OCI-LY3 (cell line): ENCODE measurements at regions not wholly inside any gene's neighbourhood (a gene's known extent, or its start where the extent isn't known, plus 50 kb on each side); places are given as distances from the start of the nearest gene placed in this dataset.

ENCODE experiments used
- H2AFZ ChIP-seq: fragments of 200-600, 300-600 bp; shearing (Covaris generic); 2 replicates; pipeline ENCODE4 v1.6.0; 2014; ENCODE audit warnings: antibody characterized with exemption, low read depth, low read length
- H3K27ac ChIP-seq: fragments of 200-600, 300-600 bp; sonication (generic); 2 replicates; pipeline ENCODE4 v1.5.1; 2014; ENCODE audit warnings: mild to moderate bottlenecking, low read length, moderate library complexity, mixed read lengths
- H3K27me3 ChIP-seq: fragments of 200-600, 300-600 bp; sonication (generic); 2 replicates; pipeline ENCODE4 v1.6.1; 2014; ENCODE audit warnings: low read depth, low read length, mixed read lengths
- H3K36me3 ChIP-seq: fragments of 200-600, 300-600 bp; sonication (generic); replicated peaks from 2 replicates; pipeline ENCODE3; 2014; ENCODE audit warnings: low read depth, low read length, mixed read lengths
- H3K4me1 ChIP-seq: fragments of 300-600, 200-600 bp; sonication (generic); 2 replicates; pipeline ENCODE4 v1.6.1; 2014; ENCODE audit warnings: low read length, mixed read lengths
- H3K4me2 ChIP-seq: fragments of 200-600, 300-600 bp; sonication (generic); 2 replicates; pipeline ENCODE4 v1.6.1; 2014; ENCODE audit warnings: low read length, mixed read lengths
- H3K4me3 ChIP-seq: fragments of 300-600, 200-600 bp; sonication (generic); 2 replicates; pipeline ENCODE4 v1.5.1; 2014; ENCODE audit warnings: antibody characterized with exemption, mild to moderate bottlenecking, low read length, moderate library complexity
- H3K79me2 ChIP-seq: fragments of 300-600, 200-600 bp; shearing (Covaris generic); 2 replicates; pipeline ENCODE4 v1.6.1; 2014; ENCODE audit warnings: mild to moderate bottlenecking, low read length, mixed read lengths
- H3K9ac ChIP-seq: fragments of 300-600, 200-600 bp; shearing (Covaris generic); 2 replicates; pipeline ENCODE4 v1.6.0; 2014; ENCODE audit warnings: mild to moderate bottlenecking, low read length, moderate library complexity
- H3K9me3 ChIP-seq: fragments of 200-600, 300-600 bp; shearing (Covaris generic); 2 replicates; pipeline ENCODE4 v1.6.1; 2014; ENCODE audit warnings: low read length, mixed read lengths; ENCODE audit not compliant: insufficient read depth
- H4K20me1 ChIP-seq: fragments of 200-600, 300-600 bp; sonication (generic); 2 replicates; pipeline ENCODE4 v1.6.1; 2016; ENCODE audit warnings: low read length, mixed read lengths; ENCODE audit not compliant: insufficient read depth
- CTCF ChIP-seq: fragments of 200-600, 300-600 bp; sonication (generic); IDR thresholded peaks from 2 replicates; pipeline ENCODE4 v1.5.1; 2014; ENCODE audit warnings: antibody characterized with exemption, low read length, low read depth
- EZH2phosphoT487 ChIP-seq: fragments of 200-600 bp; shearing (Covaris generic); IDR thresholded peaks from 2 replicates; pipeline ENCODE4 v1.6.1; 2018; ENCODE audit warnings: antibody characterized with exemption, mixed run types, low read depth

- no peaks in the 10 kb centered on the region for H3K36me3 ChIP-seq
- TF ChIP-seq CTCF (no peak), EZH2phosphoT487 (no peak)
- H3K27me3 ChIP-seq = no peaks in the 10 kb centered on the region
- H3K27ac ChIP-seq = no peak overlapping the region
- H3K4me3 ChIP-seq = no peak overlapping the region
- no peak overlapping the region for H2AFZ ChIP-seq
- no peaks in the 10 kb centered on the region for H3K4me1 ChIP-seq
- H3K9me3 ChIP-seq = no peaks in the 10 kb centered on the region
- H4K20me1 ChIP-seq = no peaks in the 10 kb centered on the region
- no peaks in the 10 kb centered on the region for H3K79me2 ChIP-seq
- H3K9ac ChIP-seq = no peak overlapping the region
- no peak overlapping the region for H3K4me2 ChIP-seq
Observed at GRCh38 chr3:163735394-163735793, 1342.9 kb downstream of the SI start.

DNA sequence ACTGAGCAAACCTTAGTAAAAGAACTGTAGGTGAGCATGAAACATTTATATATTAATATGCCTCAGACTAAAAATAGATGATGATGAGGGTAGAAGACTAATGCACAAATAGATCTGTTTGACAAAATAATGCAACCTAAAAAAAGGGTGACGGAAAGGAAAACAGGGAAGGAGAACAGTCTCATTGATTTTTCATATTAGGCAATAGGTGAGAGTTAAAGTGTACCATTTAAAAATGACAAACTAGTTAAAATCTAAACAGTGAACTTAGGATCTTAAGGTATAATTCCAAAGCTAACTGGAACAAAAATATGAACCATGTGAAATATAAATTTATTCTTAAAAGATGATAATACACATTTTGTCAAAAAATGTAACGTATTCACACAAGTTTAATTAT lies 1347.6 kb downstream of the SI start:
- Histone ChIP-seq H3K36me3 (no peaks in the 10 kb centered on the region), H3K27me3 (no peaks in the 10 kb centered on the region), H3K79me2 (no peaks in the 10 kb centered on the region), H3K9ac (no peak overlapping the region), H3K27ac (no peak overlapping the region), H3K4me2 (no peak overlapping the region), H3K4me3 (no peak overlapping the region), H2AFZ (no peak overlapping the region), H3K9me3 (no peaks in the 10 kb centered on the region), H4K20me1 (no peaks in the 10 kb centered on the region), H3K4me1 (no peaks in the 10 kb centered on the region)
- TF ChIP-seq EZH2phosphoT487 (no peak), CTCF (no peak)

DNA sequence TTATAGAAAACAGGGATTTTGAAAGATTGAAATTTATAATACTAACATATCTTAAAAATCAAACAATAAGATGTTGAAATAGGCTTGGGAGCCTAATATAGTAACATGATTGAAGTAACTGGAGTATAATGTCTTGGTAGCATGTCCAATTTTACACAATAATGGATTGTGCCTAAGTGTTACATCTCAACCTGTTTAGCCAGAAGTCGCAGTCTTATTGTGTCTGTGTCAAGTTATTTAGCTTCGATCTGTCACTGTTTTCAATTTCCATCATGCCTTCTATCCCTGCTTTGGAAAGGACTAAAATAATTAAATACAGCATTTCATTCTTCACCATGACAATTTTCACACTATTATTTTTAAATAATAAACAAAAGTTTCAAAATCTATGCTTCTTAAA lies 1352.2 kb downstream of the SI start:
- Histone ChIP-seq H3K9me3 (no peaks in the 10 kb centered on the region), H3K36me3 (no peaks in the 10 kb centered on the region), H3K4me3 (no peak overlapping the region), H4K20me1 (no peaks in the 10 kb centered on the region), H3K4me2 (no peak overlapping the region), H3K27ac (no peak overlapping the region), H3K9ac (no peak overlapping the region), H3K79me2 (no peaks in the 10 kb centered on the region), H2AFZ (no peak overlapping the region), H3K4me1 (no peaks in the 10 kb centered on the region), H3K27me3 (no peaks in the 10 kb centered on the region)
- no peak for TF ChIP-seq CTCF

- TF ChIP-seq CTCF (no peak), EZH2phosphoT487 (no peak)
- Histone ChIP-seq H2AFZ (no peak overlapping the region), H3K27ac (no peak overlapping the region)
Observed at GRCh38 chr3:163722405-163722804, 1355.9 kb downstream of the SI start.

More at GRCh38 chr3:163722405-163722804, 1355.9 kb downstream of the SI start:
- Histone ChIP-seq H3K4me3 (no peak overlapping the region), H3K36me3 (no peaks in the 10 kb centered on the region), H3K27me3 (no peaks in the 10 kb centered on the region), H3K79me2 (no peaks in the 10 kb centered on the region), H3K4me2 (no peak overlapping the region), H3K9ac (no peak overlapping the region), H3K9me3 (no peaks in the 10 kb centered on the region), H4K20me1 (no peaks in the 10 kb centered on the region), H3K4me1 (no peaks in the 10 kb centered on the region)
